Panc1 (cell line): ENCODE measurements at regions not wholly inside any gene's neighbourhood (a gene's known extent, or its start where the extent isn't known, plus 50 kb on each side); places are given as distances from the start of the nearest gene placed in this dataset.

Experiments used
- ATAC-seq: fragments of 200-7000 bp; cut with Tn5 transposase; 2 replicates; pipeline ENCODE4 v1.9.1; 2020; ENCODE audit warnings: mild to moderate bottlenecking, moderate library complexity
- BruUV-seq: library from RNA; stranded (reverse); fragments of 400-500 nt; replicated peaks from 2 replicates; lab custom pipeline; 2021; lab: Mats Ljungman, UMichigan
- CTCF ChIA-PET: fragments of 300-600 bp; sonication (Branson Sonifier 250); formaldehyde crosslinking; loops from one replicate; lab custom pipeline; 2022; ENCODE audit warnings: antibody characterized with exemption; lab: Charles Lee
- POLR2A ChIA-PET: fragments of 300-600 bp; sonication (Branson Sonifier 250); formaldehyde crosslinking; loops from one replicate; lab custom pipeline; 2022; ENCODE audit warnings: antibody characterized with exemption; lab: Charles Lee
- DNase-seq: peaks from one replicate; pipeline ENCODE4 v3.0.0-alpha.2; 2010; ENCODE audit warnings: low read depth, low spot score
- H3K27ac ChIP-seq: 2 replicates; pipeline ENCODE4 v1.5.1; 2011; ENCODE audit warnings: mild to moderate bottlenecking, low read length, inconsistent platforms
- H3K27me3 ChIP-seq: fragments of 200-500 bp; sonication (Bioruptor generic); 2 replicates; pipeline ENCODE4 v1.6.0; 2014; ENCODE audit warnings: low read length, inconsistent platforms; ENCODE audit not compliant: control insufficient read depth, insufficient read depth
- H3K36me3 ChIP-seq: fragments of 200-500 bp; sonication (Bioruptor generic); 2 replicates; pipeline ENCODE4 v1.5.1; 2014; ENCODE audit warnings: inconsistent platforms, mild to moderate bottlenecking, low read length, moderate library complexity; ENCODE audit not compliant: control insufficient read depth, insufficient read depth
- H3K4me1 ChIP-seq: 2 replicates; pipeline ENCODE4 v1.5.1; 2011; ENCODE audit warnings: inconsistent platforms, mild to moderate bottlenecking, low read length, moderate library complexity; ENCODE audit not compliant: control insufficient read depth, insufficient read depth
- H3K4me3 ChIP-seq, 2 experiments: 2 replicates each; pipeline ENCODE4 v1.5.1; 2011 to 2012; ENCODE audit warnings: low read depth in 2 of 2, low read length in 2 of 2, mild to moderate bottlenecking in 2 of 2, inconsistent platforms in 1 of 2, moderate library complexity in 1 of 2
- H3K9me3 ChIP-seq: fragments of 200-500 bp; sonication (Bioruptor generic); 2 replicates; pipeline ENCODE4 v1.5.1; 2014; ENCODE audit warnings: low read depth, mild to moderate bottlenecking, inconsistent platforms, low read length, moderate library complexity; ENCODE audit not compliant: control insufficient read depth, insufficient read depth
- POLR2AphosphoS5 ChIP-seq: IDR thresholded peaks from 2 replicates; pipeline ENCODE4 v1.6.1; 2012; ENCODE audit warnings: mild to moderate bottlenecking, low read depth, low read length, moderate library complexity
- SIN3A ChIP-seq: IDR thresholded peaks from 2 replicates; pipeline ENCODE4 v1.6.1; 2012; ENCODE audit warnings: low read depth, mild to moderate bottlenecking, low read length, moderate library complexity, borderline replicate concordance; ENCODE audit not compliant: insufficient read depth
- TCF7L2 ChIP-seq: IDR thresholded peaks from 2 replicates; pipeline ENCODE4 v1.6.1; 2011; ENCODE audit warnings: mild to moderate bottlenecking, low read depth, low read length, inconsistent platforms
- in situ Hi-C: cut with HindIII; loops from 2 replicates; pipeline ENCODE4 v1.10.0; 2016; ENCODE audit warnings: low sequenced_read_pairs, low pct_unique_long_range_greater_than_20kb
- intact Hi-C: fragments of 100-400 bp; cut with micrococcal nuclease; formaldehyde crosslinking; loops from one replicate; pipeline ENCODE4 v1.10.0; 2022; ENCODE audit not compliant: unreplicated experiment
- TF ChIP-seq, protein P1 (sequence below), 2 experiments: IDR thresholded peaks; 2 replicates each; pipeline ENCODE4 v1.6.1; 2011 to 2012; ENCODE audit warnings: low read depth in 2 of 2, control low read depth in 1 of 2, low read length in 1 of 2, mild to moderate bottlenecking in 1 of 2, moderate library complexity in 1 of 2; ENCODE audit not compliant: insufficient read depth in 1 of 2
- TF ChIP-seq, protein P2 (sequence below): fragments of 450-650 bp; IDR thresholded peaks from 2 replicates; pipeline ENCODE4 v1.5.1; 2017; ENCODE audit warnings: mild to moderate bottlenecking

DNA sequence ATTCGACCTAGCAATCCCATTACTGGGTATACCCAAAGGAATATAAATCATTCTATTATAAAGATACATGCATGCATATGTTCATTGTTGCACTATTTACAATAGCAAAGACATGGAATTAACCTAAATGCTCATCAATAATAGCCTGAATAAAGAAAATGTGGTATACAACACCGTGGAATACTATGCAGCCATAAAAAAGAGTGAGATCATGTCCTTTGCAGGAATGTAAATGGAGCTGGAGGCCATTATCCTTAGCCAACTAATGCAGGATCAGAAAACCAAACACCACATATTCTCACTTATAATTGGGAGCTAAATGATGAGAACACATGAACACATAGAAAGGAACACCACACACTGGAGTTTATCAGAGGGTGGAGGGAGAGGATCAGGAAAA, 69.5 kb upstream of the TNR start:
- ATAC-seq (no peak), DNase-seq (no peak)
- Histone ChIP-seq H3K9me3 (no peaks in the 10 kb centered on the region), H3K4me3 (no peak overlapping the region), H3K27ac (no peak overlapping the region), H3K27me3 (peaks cover 2% of the 10 kb centered on the region; the same call in 1 of the 2 replicates), H3K4me1 (no peaks in the 10 kb centered on the region), H3K36me3 (no peaks in the 10 kb centered on the region)
- ChIA-PET POLR2A (no interaction called here), CTCF (no interaction called here)
- intact Hi-C loops, result no loop called here
- BruUV-seq, result no TSS peak
- in situ Hi-C loops, result no loop called here
- TF ChIP-seq, protein P1, sequence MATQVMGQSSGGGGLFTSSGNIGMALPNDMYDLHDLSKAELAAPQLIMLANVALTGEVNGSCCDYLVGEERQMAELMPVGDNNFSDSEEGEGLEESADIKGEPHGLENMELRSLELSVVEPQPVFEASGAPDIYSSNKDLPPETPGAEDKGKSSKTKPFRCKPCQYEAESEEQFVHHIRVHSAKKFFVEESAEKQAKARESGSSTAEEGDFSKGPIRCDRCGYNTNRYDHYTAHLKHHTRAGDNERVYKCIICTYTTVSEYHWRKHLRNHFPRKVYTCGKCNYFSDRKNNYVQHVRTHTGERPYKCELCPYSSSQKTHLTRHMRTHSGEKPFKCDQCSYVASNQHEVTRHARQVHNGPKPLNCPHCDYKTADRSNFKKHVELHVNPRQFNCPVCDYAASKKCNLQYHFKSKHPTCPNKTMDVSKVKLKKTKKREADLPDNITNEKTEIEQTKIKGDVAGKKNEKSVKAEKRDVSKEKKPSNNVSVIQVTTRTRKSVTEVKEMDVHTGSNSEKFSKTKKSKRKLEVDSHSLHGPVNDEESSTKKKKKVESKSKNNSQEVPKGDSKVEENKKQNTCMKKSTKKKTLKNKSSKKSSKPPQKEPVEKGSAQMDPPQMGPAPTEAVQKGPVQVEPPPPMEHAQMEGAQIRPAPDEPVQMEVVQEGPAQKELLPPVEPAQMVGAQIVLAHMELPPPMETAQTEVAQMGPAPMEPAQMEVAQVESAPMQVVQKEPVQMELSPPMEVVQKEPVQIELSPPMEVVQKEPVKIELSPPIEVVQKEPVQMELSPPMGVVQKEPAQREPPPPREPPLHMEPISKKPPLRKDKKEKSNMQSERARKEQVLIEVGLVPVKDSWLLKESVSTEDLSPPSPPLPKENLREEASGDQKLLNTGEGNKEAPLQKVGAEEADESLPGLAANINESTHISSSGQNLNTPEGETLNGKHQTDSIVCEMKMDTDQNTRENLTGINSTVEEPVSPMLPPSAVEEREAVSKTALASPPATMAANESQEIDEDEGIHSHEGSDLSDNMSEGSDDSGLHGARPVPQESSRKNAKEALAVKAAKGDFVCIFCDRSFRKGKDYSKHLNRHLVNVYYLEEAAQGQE (IDR thresholded peaks at IDR 0.05; ENCODE audit: insufficient read depth in 1 of 2, low read depth in 2 of 2, low read length in 1 of 2), result no peak
- no peak for TF ChIP-seq TCF7L2
- no peak for TF ChIP-seq SIN3A
- TF ChIP-seq, protein P2, sequence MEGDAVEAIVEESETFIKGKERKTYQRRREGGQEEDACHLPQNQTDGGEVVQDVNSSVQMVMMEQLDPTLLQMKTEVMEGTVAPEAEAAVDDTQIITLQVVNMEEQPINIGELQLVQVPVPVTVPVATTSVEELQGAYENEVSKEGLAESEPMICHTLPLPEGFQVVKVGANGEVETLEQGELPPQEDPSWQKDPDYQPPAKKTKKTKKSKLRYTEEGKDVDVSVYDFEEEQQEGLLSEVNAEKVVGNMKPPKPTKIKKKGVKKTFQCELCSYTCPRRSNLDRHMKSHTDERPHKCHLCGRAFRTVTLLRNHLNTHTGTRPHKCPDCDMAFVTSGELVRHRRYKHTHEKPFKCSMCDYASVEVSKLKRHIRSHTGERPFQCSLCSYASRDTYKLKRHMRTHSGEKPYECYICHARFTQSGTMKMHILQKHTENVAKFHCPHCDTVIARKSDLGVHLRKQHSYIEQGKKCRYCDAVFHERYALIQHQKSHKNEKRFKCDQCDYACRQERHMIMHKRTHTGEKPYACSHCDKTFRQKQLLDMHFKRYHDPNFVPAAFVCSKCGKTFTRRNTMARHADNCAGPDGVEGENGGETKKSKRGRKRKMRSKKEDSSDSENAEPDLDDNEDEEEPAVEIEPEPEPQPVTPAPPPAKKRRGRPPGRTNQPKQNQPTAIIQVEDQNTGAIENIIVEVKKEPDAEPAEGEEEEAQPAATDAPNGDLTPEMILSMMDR, result no peak
- TF ChIP-seq POLR2AphosphoS5, result no peak

DNA sequence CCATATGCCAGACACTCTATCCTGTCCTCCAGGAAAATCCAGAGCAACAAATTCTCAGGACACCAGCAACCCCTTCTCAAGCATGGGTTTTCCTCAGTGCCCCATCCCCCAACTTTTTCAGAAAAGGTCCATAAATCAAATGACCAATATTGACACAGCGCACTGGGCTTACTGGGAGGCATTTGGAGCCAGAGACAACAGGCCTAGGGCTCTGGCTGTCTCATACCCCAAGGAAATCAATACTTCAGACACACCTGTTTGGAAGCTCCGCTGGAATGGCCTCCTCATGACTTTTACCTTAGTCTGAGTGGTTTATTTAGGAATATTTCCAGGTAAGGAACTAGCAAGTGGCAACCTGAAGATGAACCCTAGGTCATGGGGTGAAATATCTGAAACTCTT, 66.9 kb upstream of the TNR start:
- Histone ChIP-seq H3K27ac (no peak overlapping the region), H3K4me3 (no peak overlapping the region), H3K36me3 (no peaks in the 10 kb centered on the region), H3K4me1 (no peaks in the 10 kb centered on the region), H3K9me3 (no peaks in the 10 kb centered on the region), H3K27me3 (peaks cover 4% of the 10 kb centered on the region; the same call in 1 of the 2 replicates)
- intact Hi-C loops (no loop called here), in situ Hi-C loops (no loop called here)
- TF ChIP-seq, protein P2, result no peak
- TF ChIP-seq SIN3A (no peak), POLR2AphosphoS5 (no peak), TCF7L2 (no peak)
- TF ChIP-seq, protein P1 (IDR thresholded peaks at IDR 0.05; ENCODE audit: insufficient read depth in 1 of 2, low read depth in 2 of 2, low read length in 1 of 2), result no peak
- BruUV-seq, result no TSS peak
- ChIA-PET POLR2A (no interaction called here), CTCF (interaction anchor here (0.6 kb wide), 1 partner anchor 41 kb away, joined by 6 read pairs; no protein-coding TSS in a partner anchor)
- DNase-seq (no peak), ATAC-seq (no peak)
